HG03108 (cell line): ENCODE measurements at regions not wholly inside any gene's neighbourhood (a gene's known extent, or its start where the extent isn't known, plus 50 kb on each side); places are given as distances from the start of the nearest gene placed in this dataset.

Source experiments
- ATAC-seq: cut with Tn5 transposase; IDR thresholded peaks from one replicate; pipeline ENCODE4 v1.9.1; 2021; ENCODE audit warnings: moderate library complexity; ENCODE audit not compliant: unreplicated experiment

- ATAC-seq = no peak
Measured at GRCh38 chr15:95347837-95348236, 982.7 kb upstream of the NR2F2 start.

GRCh38 chr15:95350908-95351307 is 979.6 kb upstream of the NR2F2 start:
- no peak for ATAC-seq

GRCh38 chr15:95352631-95353187 is 977.8 kb upstream of the NR2F2 start:
- no peak for ATAC-seq

GRCh38 chr15:95353512-95353911 is 977.0 kb upstream of the NR2F2 start:
- ATAC-seq = no peak

- ATAC-seq = no peak
Measured at GRCh38 chr15:95359966-95360365, 970.5 kb upstream of the NR2F2 start.

GRCh38 chr15:95362306-95362705 is 968.2 kb upstream of the NR2F2 start:
- ATAC-seq = no peak

GRCh38 chr15:95363646-95364045 is 966.9 kb upstream of the NR2F2 start:
- ATAC-seq = no peak

GRCh38 chr15:95365511-95366107 is 964.9 kb upstream of the NR2F2 start:
- no peak for ATAC-seq

GRCh38 chr15:95368191-95368590 is 962.3 kb upstream of the NR2F2 start:
- no peak for ATAC-seq

- no peak for ATAC-seq
Measured at GRCh38 chr15:95368755-95369601, 961.5 kb upstream of the NR2F2 start.

GRCh38 chr15:95370291-95370690 is 960.2 kb upstream of the NR2F2 start:
- ATAC-seq = no peak

GRCh38 chr15:95371664-95372063 is 958.8 kb upstream of the NR2F2 start:
- ATAC-seq = no peak

- ATAC-seq = no peak
Measured at GRCh38 chr15:95375281-95375680, 955.2 kb upstream of the NR2F2 start.

- ATAC-seq = no peak
Measured at GRCh38 chr15:95377258-95377852, 953.1 kb upstream of the NR2F2 start.

GRCh38 chr15:95394186-95395067 is 936.1 kb upstream of the NR2F2 start:
- ATAC-seq = no peak

- ATAC-seq = no peak
Measured at GRCh38 chr15:95400428-95400827, 930.1 kb upstream of the NR2F2 start.

GRCh38 chr15:95401587-95401986 is 928.9 kb upstream of the NR2F2 start:
- ATAC-seq = no peak

GRCh38 chr15:95405447-95405846 is 925.1 kb upstream of the NR2F2 start:
- ATAC-seq = no peak

- no peak for ATAC-seq
Measured at GRCh38 chr15:95407534-95407933, 923.0 kb upstream of the NR2F2 start.

GRCh38 chr15:95409211-95409610 is 921.3 kb upstream of the NR2F2 start:
- ATAC-seq = no peak
